ENCODE measurements at regions not wholly inside any gene's neighbourhood (a gene's known extent, or its start where the extent isn't known, plus 50 kb on each side); places are given as distances from the start of the nearest gene placed in this dataset.

GRCh38 chr18:38318416-38318815 lies 752.8 kb upstream of the CELF4 start:
- TF ChIP-seq CTCF (IDR thresholded peaks at IDR 0.05; ENCODE audit: low read length) = no peak
- TF ChIP-seq EZH2 (IDR thresholded peaks at IDR 0.05; ENCODE audit: borderline replicate concordance, low read length) = no peak
